ENCODE measurements at regions not wholly inside any gene's neighbourhood (a gene's known extent, or its start where the extent isn't known, plus 50 kb on each side); places are given as distances from the start of the nearest gene placed in this dataset.
"Not testable (repeated sequence)": the region's sequence is repeated elsewhere in the genome, so short reads cannot be mapped to it uniquely, and the experiment has no call there.

DNA sequence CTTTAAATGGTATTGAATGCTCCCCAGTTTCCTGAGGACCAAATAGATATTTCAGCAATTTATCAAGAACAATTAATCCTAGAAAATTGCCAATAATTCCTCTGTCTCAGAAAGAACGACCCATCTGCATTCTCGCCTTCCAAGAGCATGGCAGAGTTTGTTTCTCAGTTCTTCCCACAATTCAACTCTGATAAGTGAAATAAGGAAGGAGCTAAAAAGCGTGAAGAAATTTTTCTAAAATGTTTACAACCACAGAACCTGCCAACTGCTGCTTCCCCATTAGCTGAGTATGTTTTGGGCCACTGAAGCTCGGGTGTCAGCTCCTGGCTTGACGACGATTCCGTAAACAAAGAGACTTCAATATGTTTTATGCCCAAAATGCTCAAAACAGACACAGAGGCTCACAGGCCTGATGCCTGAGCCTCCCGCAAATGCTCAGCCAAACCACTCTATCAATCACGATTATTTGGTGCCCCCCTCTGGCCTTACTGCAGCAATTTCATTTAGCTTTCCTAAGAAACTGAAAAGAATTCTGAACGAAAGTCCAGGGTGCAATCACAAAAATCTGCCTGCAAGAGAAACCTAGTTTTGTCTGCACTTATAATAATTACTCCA is 259.2 kb upstream of the CCDC54 start:
- no peak for DNase-seq

DNA sequence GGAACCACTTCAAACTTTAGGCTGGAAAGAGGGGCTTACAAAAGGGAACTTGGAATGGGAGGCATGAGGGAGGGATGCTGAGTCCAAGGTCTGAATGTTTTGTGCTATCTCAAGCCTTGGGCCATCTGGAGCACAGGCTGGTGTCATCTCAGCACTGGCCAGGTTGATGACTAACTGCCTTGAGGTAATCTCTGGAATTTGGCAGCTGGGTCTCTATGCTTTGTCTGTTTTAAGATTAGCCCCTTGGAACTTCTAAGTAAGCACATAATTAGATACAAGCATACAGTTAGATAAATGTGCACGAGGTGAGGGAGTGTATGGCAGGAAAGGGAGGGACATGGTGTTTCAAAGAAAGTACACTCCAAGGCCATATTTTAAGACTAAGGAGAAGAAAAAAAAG is 252.4 kb upstream of the CCDC54 start:
- no peak for DNase-seq

DNA sequence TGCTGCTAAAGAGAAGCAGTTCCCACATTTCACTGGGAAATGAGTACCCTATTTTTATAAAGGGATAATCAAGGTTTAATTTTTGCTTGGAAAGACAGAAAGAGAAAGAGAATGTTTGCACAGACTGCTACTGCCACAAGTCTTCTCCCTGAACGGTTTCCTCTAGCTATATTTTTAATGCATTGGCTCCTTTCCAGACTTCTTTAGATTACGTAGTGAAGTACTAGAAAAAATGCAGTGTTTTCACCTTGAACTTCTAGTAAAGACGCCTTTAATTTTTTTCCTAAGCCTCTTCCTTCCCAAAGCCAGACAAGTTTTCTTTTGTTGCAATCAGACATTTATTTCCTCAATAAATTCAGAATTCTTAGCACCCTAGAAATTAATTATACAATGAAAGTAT is 248.3 kb upstream of the CCDC54 start:
- DNase-seq = no peak

GRCh38 chr3:107130089-107130700 is 247.0 kb upstream of the CCDC54 start:
- no peak for DNase-seq

DNA sequence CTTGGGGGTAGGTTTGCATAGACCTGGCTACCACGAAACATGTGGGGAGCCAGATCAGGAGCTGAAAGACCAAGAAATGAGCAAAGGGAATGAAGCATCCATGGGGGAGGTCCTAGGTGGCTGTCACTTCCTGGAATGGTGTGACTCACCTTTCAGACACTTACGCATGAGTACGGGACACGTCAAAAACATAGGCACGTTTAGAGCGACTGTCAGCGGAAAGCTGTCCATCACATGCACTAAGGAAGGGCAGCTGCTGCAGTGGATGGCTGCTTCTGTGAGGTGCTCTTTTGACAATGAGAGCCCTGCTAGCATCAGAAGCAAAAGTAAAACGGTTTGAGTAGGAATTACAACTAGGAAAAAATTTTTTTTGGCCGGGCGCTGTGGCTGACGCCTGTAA is 244.6 kb upstream of the CCDC54 start:
- DNase-seq = no peak

DNA sequence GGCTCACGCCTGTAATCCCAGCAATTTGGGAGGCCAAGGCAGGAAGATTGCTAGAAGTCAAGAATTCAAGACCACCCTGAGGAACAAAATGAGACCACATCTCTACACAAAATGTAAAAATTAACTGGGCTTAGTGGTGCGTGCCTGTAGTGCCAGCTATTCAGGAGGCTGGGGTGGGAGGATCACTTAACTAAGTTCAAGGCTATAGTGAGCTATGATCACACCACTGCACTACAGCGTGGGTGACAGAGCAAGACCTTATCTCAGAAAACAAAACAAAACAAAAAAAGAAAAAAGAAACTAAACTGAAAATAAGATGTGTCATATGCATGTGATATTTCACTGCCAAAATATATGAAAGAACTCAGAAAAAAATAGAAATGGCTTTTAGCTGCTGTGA is 243.3 kb upstream of the CCDC54 start:
- no peak for DNase-seq

GRCh38 chr3:107142171-107142570 is 235.1 kb upstream of the CCDC54 start:
- DNase-seq = no peak

DNA sequence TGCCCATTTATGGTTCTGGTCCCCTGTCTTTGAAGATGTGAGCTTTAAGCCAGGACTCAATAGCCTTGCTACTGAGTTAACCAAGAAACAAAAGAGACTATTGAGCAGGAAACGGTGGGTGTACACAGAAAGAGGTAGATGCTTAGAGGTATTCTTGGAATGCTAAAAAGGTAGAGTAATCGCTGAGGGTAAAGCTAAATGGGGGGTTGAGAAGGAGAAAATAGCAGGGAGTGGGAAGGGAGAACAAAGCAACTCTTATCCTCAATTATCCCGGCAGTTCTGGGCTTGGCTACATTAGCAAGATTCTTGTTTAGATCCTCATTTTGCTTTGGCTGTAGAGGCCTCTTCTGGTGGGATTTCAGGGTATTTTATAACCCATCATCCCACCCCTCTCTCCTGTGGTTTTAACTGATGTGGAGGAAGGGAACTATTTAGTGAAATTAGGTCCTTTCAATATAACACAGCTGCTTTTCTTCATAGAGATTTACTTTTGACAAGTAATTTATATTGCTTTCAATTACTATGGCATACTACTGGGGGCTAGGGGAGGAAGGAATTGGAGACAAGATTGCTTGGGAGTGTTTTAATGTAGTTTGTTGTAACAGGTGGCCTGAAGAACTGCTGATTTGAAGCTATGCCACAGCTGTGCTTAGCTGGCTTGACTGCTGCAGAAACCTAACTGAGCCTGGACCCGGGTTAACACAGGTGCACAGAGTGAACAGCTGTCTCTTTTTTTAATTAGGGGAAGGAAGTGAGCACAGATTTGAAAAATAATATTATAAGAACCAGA is 234.3 kb upstream of the CCDC54 start:
- no peak for DNase-seq

GRCh38 chr3:107150675-107151074 is 226.6 kb upstream of the CCDC54 start:
- no peak for DNase-seq

DNA sequence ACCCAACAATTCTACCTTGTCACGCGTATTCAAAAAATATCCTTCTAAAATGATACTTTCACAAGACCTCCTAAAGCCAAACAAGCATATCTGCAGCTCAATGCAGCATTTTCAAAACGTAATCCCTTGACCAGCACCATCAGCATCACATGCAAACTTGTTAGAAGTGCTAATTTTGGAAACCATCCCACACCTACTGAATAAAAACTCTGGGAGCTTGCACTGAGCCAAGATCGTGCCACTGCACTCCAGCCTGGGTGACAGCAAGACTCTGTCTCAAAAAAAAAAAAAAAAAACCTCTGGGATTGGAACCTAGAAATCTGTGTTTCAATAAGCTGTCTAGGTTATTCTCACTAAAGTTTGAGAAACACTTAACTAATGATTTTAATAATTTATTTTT is 223.3 kb upstream of the CCDC54 start:
- DNase-seq = no peak

DNA sequence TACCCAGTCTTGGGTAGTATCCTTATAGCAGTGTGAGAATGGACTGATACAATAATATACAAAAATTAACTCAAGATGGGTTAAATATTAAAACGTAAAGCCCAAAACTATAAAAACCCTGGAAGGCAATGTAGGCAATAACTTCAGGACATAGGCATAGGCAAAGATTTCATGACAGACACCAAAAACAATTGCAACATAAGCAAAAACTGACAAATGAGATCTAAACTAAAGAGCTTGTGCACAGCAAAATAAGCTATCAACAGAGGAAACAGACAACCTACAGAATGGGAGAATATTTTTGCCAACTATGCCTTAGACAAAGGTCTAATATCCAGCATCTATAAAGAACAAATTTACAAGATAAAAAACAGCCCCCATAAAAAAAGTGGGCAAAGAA is 204.8 kb upstream of the CCDC54 start:
- no peak for DNase-seq

GRCh38 chr3:107184375-107184774 is 192.9 kb upstream of the CCDC54 start:
- DNase-seq = no peak

GRCh38 chr3:107188262-107188661 is 189.0 kb upstream of the CCDC54 start:
- no peak for DNase-seq

DNA sequence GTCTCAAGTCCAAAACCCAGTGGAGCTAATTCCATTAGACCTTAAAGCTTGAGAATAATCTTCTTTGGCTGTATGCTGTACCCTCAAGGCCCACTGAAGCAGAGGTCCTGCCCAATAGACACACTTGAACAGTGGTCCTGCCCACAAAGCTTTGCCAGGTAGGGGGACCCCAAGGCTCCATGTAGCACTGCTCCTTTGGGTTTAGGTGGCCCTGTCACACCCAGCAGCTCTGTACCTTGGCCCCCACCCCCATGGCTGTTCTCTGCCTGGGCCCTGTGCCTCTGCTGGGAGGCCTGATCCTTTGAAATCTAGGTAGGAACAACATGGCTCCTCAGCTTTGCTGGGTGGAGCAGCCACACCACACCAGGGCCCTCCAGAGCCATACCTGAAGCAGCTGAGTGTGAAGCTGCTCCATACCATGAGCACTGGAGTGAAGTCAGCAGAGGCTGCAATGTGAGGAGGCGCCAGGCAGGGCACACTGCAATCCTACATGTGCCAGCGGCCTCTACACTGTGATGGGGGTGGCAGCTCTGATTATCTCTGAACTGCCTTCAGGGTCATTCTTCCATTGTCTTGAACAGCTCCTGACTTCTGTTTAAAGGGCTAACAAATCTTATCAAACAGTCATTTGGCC is 188.0 kb upstream of the CCDC54 start:
- no peak for DNase-seq

DNA sequence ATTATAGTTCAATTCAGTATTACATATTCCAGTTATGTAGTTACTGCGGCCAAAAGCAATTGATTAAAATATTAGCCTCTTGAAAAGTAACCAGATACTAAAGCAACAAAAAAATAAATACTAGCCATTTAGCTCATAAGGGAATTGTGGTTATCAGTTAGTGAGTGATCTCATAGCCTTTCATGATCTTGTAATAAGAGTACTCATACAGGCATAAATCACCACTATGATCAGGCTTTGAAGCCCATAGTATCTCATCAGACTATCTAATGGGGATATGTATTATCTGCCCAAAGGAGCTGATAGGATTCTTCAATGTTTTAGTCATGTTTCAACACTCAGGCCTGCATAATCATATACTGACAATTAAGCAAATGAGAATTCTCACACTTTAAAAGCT is 184.1 kb upstream of the CCDC54 start:
- DNase-seq = no peak

- no peak for DNase-seq
Measured at GRCh38 chr3:107198581-107199181, 178.6 kb upstream of the CCDC54 start.

GRCh38 chr3:107201146-107201545 is 176.1 kb upstream of the CCDC54 start:
- no peak for DNase-seq

- not testable (repeated sequence) for DNase-seq
Measured at GRCh38 chr3:107202885-107203284, 174.4 kb upstream of the CCDC54 start.

- DNase-seq = no peak
Measured at GRCh38 chr3:107204121-107204520, 173.1 kb upstream of the CCDC54 start.

DNA sequence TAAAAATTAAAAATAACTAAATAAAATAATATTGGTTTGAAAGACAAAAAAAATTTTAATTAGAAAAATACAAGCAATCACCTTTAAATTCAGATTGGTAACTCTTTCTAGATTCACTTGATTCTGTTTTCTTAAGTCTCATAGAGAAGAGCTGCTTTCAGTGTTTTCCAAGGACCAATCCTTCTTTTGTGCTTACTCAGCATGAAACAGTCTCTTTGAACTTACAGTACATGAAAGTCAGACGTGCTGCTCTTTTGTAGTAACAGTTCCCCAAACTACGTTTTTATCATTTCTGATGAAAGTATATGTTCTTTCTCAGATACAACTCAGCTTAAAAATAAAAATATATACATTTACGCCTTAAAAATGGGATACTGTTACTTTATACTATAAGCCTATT is 171.9 kb upstream of the CCDC54 start:
- no peak for DNase-seq

GRCh38 chr3:107206141-107206540 is 171.1 kb upstream of the CCDC54 start:
- no peak for DNase-seq

DNA sequence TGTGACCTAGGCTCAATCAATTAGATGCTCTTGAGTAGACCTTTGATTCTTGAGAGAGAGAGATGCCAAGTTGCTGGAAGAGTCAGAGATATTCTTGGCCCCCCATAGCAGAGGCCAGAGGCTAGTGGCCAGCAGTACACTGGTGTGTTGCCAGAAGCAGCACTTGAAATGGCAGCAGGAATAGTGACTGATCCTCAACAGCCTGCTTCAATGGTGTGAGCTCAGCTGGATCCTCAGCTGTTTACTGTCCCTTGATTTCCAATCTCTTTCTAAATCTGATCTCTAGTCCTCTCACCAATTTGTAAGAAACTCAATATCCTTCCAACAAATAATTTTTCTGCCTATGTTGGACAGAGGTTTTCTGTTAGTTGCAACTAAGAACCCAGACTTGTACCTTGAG is 170.3 kb upstream of the CCDC54 start:
- no peak for DNase-seq

DNA sequence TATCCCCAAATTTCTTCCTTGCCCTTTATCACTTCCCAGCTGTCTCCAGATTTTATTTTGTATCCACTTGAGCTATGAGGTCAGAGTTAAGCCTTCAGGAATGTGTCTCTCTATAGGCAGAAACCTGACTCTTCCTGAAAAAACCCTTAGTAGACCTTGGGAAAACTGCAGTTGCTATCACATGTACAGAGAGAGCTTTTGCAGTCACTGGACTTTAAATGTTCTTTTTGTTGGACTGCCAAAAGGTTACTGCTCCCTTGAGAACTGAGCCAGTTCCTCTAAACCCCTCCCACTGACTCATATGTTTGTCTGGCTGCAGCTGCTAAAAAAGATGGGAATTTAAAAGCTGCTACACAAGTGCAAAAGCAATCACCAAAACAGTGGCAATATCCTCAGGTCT is 169.1 kb upstream of the CCDC54 start:
- no peak for DNase-seq

DNA sequence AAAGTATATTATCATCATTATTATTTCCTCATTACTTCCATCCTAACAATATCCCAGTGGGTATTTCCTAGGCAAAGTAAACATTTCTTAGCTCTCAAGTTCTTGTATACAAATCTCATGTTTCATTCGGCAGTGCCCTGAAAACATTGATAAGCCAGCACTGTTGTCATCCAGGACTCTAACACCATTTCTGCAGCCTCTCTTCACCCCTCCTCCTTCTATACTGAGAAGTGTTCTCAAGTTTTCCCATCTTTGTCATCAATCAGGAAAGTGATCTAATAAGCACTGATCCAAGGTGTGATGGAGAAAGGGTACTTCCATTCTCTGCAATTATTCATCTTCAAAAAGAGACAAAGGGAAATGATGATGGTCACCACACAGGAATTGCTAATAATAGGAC is 168.4 kb upstream of the CCDC54 start:
- DNase-seq = no peak
